IMR-90 (cell line): ENCODE measurements at regions not wholly inside any gene's neighbourhood (a gene's known extent, or its start where the extent isn't known, plus 50 kb on each side); places are given as distances from the start of the nearest gene placed in this dataset.
"Not testable (repeated sequence)": the region's sequence is repeated elsewhere in the genome, so short reads cannot be mapped to it uniquely, and the experiment has no call there.

Source experiments
- ATAC-seq: fragments of 200-7000 bp; cut with Tn5 transposase; 2 replicates; pipeline ENCODE4 v1.9.1; 2020; ENCODE audit warnings: low read depth, mild to moderate bottlenecking, moderate library complexity
- BruUV-seq: library from RNA; stranded (reverse); fragments of 400-500 nt; replicated peaks from 2 replicates; lab custom pipeline; 2021; lab: Mats Ljungman, UMichigan
- CTCF ChIA-PET: fragments of 300-600 bp; formaldehyde crosslinking; extraction: SDS; loops from one replicate; lab custom pipeline; 2021; ENCODE audit warnings: antibody characterized with exemption; lab: Yijun Ruan, JAX
- POLR2A ChIA-PET: fragments of 300-600 bp; sonication (Branson Sonifier 250); formaldehyde crosslinking; loops from one replicate; lab custom pipeline; 2022; ENCODE audit warnings: antibody characterized with exemption; ENCODE audit not compliant: unreplicated experiment; lab: Charles Lee
- DNase-seq: peaks from one replicate; pipeline ENCODE4 v3.0.0; 2013
- H2AFZ ChIP-seq: replicated peaks from 2 replicates; pipeline ENCODE3; 2013; ENCODE audit warnings: low read length, mild to moderate bottlenecking; ENCODE audit not compliant: poor library complexity
- H2AK5ac ChIP-seq: 2 replicates; pipeline ENCODE4 v1.6.1; 2013; ENCODE audit warnings: low read depth, low read length, inconsistent platforms
- H2AK9ac ChIP-seq: replicated peaks from 2 replicates; pipeline ENCODE3; 2013; ENCODE audit warnings: mild to moderate bottlenecking, low read depth, low read length, moderate library complexity; ENCODE audit not compliant: poor library complexity
- H2BK120ac ChIP-seq: 2 replicates; pipeline ENCODE4 v1.6.1; 2013; ENCODE audit warnings: low read depth, low read length, inconsistent platforms
- H2BK15ac ChIP-seq: 3 replicates; pipeline ENCODE4 v1.6.1; 2013; ENCODE audit warnings: low read depth, low read length, inconsistent platforms
- H2BK20ac ChIP-seq: 2 replicates; pipeline ENCODE4 v1.6.1; 2013; ENCODE audit warnings: low read depth, mild to moderate bottlenecking, inconsistent platforms, low read length, moderate library complexity
- H2BK5ac ChIP-seq: 2 replicates; pipeline ENCODE4 v1.6.1; 2013; ENCODE audit warnings: mild to moderate bottlenecking, low read depth, low read length, inconsistent platforms; ENCODE audit not compliant: poor library complexity, severe bottlenecking
- H3K14ac ChIP-seq: replicated peaks from 2 replicates; pipeline ENCODE4 v1.6.1; 2013; ENCODE audit warnings: low read depth, low read length, inconsistent platforms
- H3K18ac ChIP-seq: 2 replicates; pipeline ENCODE4 v1.6.1; 2013; ENCODE audit warnings: low read depth, low read length, control low read depth
- H3K23ac ChIP-seq: 2 replicates; pipeline ENCODE4 v1.6.1; 2013; ENCODE audit warnings: low read depth, low read length, inconsistent platforms
- H3K27ac ChIP-seq: 2 replicates; pipeline ENCODE4 v1.5.1; 2013; ENCODE audit warnings: mild to moderate bottlenecking, control low read depth, low read length; ENCODE audit not compliant: insufficient read depth
- H3K27me3 ChIP-seq: 2 replicates; pipeline ENCODE4 v1.6.1; 2013; ENCODE audit warnings: low read length; ENCODE audit not compliant: control insufficient read depth, insufficient read depth
- H3K36me3 ChIP-seq: 2 replicates; pipeline ENCODE4 v1.6.1; 2013; ENCODE audit warnings: low read length, mixed read lengths; ENCODE audit not compliant: control insufficient read depth, insufficient read depth
- H3K4ac ChIP-seq: 2 replicates; pipeline ENCODE4 v1.6.1; 2013; ENCODE audit warnings: low read depth, low read length, inconsistent platforms
- H3K4me1 ChIP-seq: 2 replicates; pipeline ENCODE4 v1.6.1; 2013; ENCODE audit warnings: low read length, mixed read lengths; ENCODE audit not compliant: control insufficient read depth, insufficient read depth
- H3K4me2 ChIP-seq: 2 replicates; pipeline ENCODE4 v1.6.1; 2013; ENCODE audit warnings: low read depth, mild to moderate bottlenecking, control low read depth, low read length, moderate library complexity
- H3K4me3 ChIP-seq: 2 replicates; pipeline ENCODE4 v1.5.1; 2013; ENCODE audit warnings: low read depth, mild to moderate bottlenecking, control low read depth, low read length, moderate library complexity; ENCODE audit not compliant: insufficient read depth
- H3K56ac ChIP-seq: 2 replicates; pipeline ENCODE4 v1.6.1; 2013; ENCODE audit warnings: low read length, inconsistent platforms; ENCODE audit not compliant: insufficient read depth; ENCODE audit errors: extremely low read depth
- H3K79me1 ChIP-seq, 2 experiments: 2 replicates each; pipeline ENCODE4 v1.6.1; 2013; ENCODE audit warnings: low read length in 2 of 2, inconsistent platforms in 1 of 2, low read depth in 1 of 2
- H3K9ac ChIP-seq: 2 replicates; pipeline ENCODE4 v1.6.1; 2013; ENCODE audit warnings: low read depth, low read length, control low read depth
- H3K9me1 ChIP-seq: 2 replicates; pipeline ENCODE4 v1.6.1; 2013; ENCODE audit warnings: low read length, inconsistent platforms; ENCODE audit not compliant: insufficient read depth
- H3K9me3 ChIP-seq: 2 replicates; pipeline ENCODE4 v1.6.1; 2013; ENCODE audit warnings: low read length; ENCODE audit not compliant: control insufficient read depth, insufficient read depth
- H4K20me1 ChIP-seq: 2 replicates; pipeline ENCODE4 v1.6.1; 2013; ENCODE audit warnings: low read length, inconsistent platforms; ENCODE audit not compliant: insufficient read depth
- H4K5ac ChIP-seq: 2 replicates; pipeline ENCODE4 v1.6.1; 2013; ENCODE audit warnings: mild to moderate bottlenecking, low read depth, low read length, control low read depth
- H4K8ac ChIP-seq, 2 experiments: 2 replicates each; pipeline ENCODE4 v1.6.1; 2013; ENCODE audit warnings: low read depth in 2 of 2, low read length in 2 of 2, control low read depth in 1 of 2, inconsistent platforms in 1 of 2
- H4K91ac ChIP-seq: 2 replicates; pipeline ENCODE4 v1.6.1; 2013; ENCODE audit warnings: low read depth, low read length, inconsistent platforms; ENCODE audit not compliant: insufficient read depth
- CHD1 ChIP-seq: IDR thresholded peaks from 2 replicates; pipeline ENCODE4 v1.6.1; 2012; ENCODE audit warnings: low read depth, low read length, improper control_type of control experiment
- CTCF ChIP-seq: conservative IDR thresholded peaks from 2 replicates; pipeline ENCODE4 v1.5.1; 2012; ENCODE audit warnings: mild to moderate bottlenecking, low read depth, low read length, improper control_type of control experiment
- FOS ChIP-seq: fragments of 150-350 bp; IDR thresholded peaks from 2 replicates; pipeline ENCODE4 v1.6.1; 2016; ENCODE audit warnings: low read depth, low read length
- MAFK ChIP-seq: IDR thresholded peaks from 2 replicates; pipeline ENCODE4 v1.6.1; 2012; ENCODE audit warnings: low read depth, low read length, improper control_type of control experiment
- MXI1 ChIP-seq: IDR thresholded peaks from 2 replicates; pipeline ENCODE4 v1.6.1; 2012; ENCODE audit warnings: low read depth, mild to moderate bottlenecking, low read length, moderate library complexity, borderline replicate concordance
- RAD21 ChIP-seq: IDR thresholded peaks from 2 replicates; pipeline ENCODE4 v1.6.1; 2012; ENCODE audit warnings: low read length, improper control_type of control experiment
- WGBS, 2 experiments: methylation state at CpG; one replicate each; pipeline versions ENCODE4 v1.1.5 to v1.1.7; 2013; ENCODE audit warnings: missing lambda C conversion rate in 2 of 2; ENCODE audit not compliant: insufficient read length in 1 of 2; ENCODE audit errors: extremely low coverage in 2 of 2; 5-methylcytosine and 5-hydroxymethylcytosine counted together
- dilution Hi-C: fragments of 300-500 bp; cut with HindIII; formaldehyde crosslinking; loops from one replicate; pipeline ENCODE4 v1.14.3; 2018; ENCODE audit warnings: low sequenced_read_pairs; ENCODE audit not compliant: unreplicated experiment
- in situ Hi-C: fragments of 300-500 bp; cut with MboI; formaldehyde crosslinking; loops from 3 replicates; pipeline ENCODE4 v1.14.3; 2019; ENCODE audit warnings: low sequenced_read_pairs, inconsistent platforms, mixed read lengths
- intact Hi-C: fragments of 100-400 bp; cut with micrococcal nuclease; formaldehyde crosslinking; loops from 2 replicates; pipeline ENCODE4 v1.10.0; 2022
- TF ChIP-seq, protein P1 (sequence below): fragments of 150-350 bp; IDR thresholded peaks from 2 replicates; pipeline ENCODE4 v1.6.1; 2017; ENCODE audit warnings: mild to moderate bottlenecking, antibody characterized with exemption, low read length, low read depth

DNA sequence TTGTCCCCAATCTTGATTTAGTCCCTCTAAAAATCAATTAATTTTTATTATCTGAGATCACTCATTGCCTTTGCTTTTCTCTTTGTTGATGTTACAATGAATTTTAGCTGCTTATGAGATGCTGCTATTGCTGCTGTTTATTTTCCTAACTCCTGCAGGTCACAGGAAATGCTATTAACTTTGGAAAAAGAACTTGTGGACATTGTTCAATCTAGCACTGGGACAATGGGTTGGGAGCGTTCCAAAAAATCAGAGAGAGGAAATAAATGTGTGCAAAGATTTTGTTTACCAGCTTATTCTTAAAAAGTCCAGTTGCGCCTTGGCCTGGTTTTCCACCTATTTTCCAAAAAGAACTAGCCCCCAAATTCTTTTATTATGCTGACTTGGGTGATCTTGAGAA, 268.3 kb downstream of the PTH2R start:
- Histone ChIP-seq H4K20me1 (no peaks in the 10 kb centered on the region), H3K23ac (no peak overlapping the region), H3K36me3 (no peaks in the 10 kb centered on the region), H3K4me2 (no peak overlapping the region), H3K4me3 (no peak overlapping the region), H3K9me3 (peaks cover 2% of the 10 kb centered on the region; the same call in 1 of the 2 replicates), H3K14ac (no peak overlapping the region), H3K9me1 (no peaks in the 10 kb centered on the region), H2AK5ac (no peak overlapping the region), H2BK120ac (no peak overlapping the region), H3K4me1 (no peaks in the 10 kb centered on the region), H4K91ac (no peak overlapping the region), H2BK20ac (no peak overlapping the region), H3K4ac (no peak overlapping the region), H2BK15ac (no peak overlapping the region), H2AFZ (no peak overlapping the region), H3K56ac (no peak overlapping the region), H2AK9ac (no peak overlapping the region), H3K79me1 (no peaks in the 10 kb centered on the region), H4K8ac (no peak overlapping the region), H3K27me3 (no peaks in the 10 kb centered on the region), H3K27ac (no peak overlapping the region), H4K5ac (no peak overlapping the region), H3K9ac (no peak overlapping the region), H2BK5ac (no peak overlapping the region), H3K18ac (no peak overlapping the region)
- POLR2A ChIA-PET, result no interaction called here
- intact Hi-C loops (no loop called here), in situ Hi-C loops (no loop called here), dilution Hi-C loops (no loop called here)
- CTCF ChIA-PET, result no interaction called here
- ATAC-seq, result no peak
- DNase-seq, result no peak
- TF ChIP-seq CTCF (no peak), MAFK (no peak), RAD21 (no peak), CHD1 (no peak), FOS (no peak), MXI1 (no peak)
- TF ChIP-seq, protein P1, sequence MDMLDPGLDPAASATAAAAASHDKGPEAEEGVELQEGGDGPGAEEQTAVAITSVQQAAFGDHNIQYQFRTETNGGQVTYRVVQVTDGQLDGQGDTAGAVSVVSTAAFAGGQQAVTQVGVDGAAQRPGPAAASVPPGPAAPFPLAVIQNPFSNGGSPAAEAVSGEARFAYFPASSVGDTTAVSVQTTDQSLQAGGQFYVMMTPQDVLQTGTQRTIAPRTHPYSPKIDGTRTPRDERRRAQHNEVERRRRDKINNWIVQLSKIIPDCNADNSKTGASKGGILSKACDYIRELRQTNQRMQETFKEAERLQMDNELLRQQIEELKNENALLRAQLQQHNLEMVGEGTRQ, result no peak
- WGBS, 2 experiments, result no CpG with 5 or more reads among the region's 2 CpGs
- no TSS peak for BruUV-seq

GRCh38 chr2:208685929-208686328, 279.3 kb downstream of the PTH2R start:
- 40% methylated on average over 2 of the region's 13 CpGs; no CpG with 5 or more reads in 1 of the 2 experiments for WGBS, 2 experiments
- H3K4me1 ChIP-seq, H4K8ac ChIP-seq, H2BK5ac ChIP-seq, H3K4me3 ChIP-seq, H4K20me1 ChIP-seq, H3K18ac ChIP-seq, dilution Hi-C loops, H2AK5ac ChIP-seq, H3K9ac ChIP-seq, H3K4ac ChIP-seq, H2AK9ac ChIP-seq, in situ Hi-C loops, POLR2A ChIA-PET, intact Hi-C loops, H3K9me3 ChIP-seq, H3K56ac ChIP-seq, H3K14ac ChIP-seq, H3K9me1 ChIP-seq, CTCF ChIA-PET, H2BK20ac ChIP-seq, H4K91ac ChIP-seq, H4K5ac ChIP-seq, H3K27ac ChIP-seq, BruUV-seq, H3K79me1 ChIP-seq, H3K36me3 ChIP-seq, H2AFZ ChIP-seq, H3K23ac ChIP-seq, H3K27me3 ChIP-seq, ATAC-seq, H2BK120ac ChIP-seq, H3K4me2 ChIP-seq, DNase-seq, H2BK15ac ChIP-seq: not testable (repeated sequence)
